HG03064 (cell line): ENCODE measurements at regions not wholly inside any gene's neighbourhood (a gene's known extent, or its start where the extent isn't known, plus 50 kb on each side); places are given as distances from the start of the nearest gene placed in this dataset.
"Not testable (repeated sequence)": the region's sequence is repeated elsewhere in the genome, so short reads cannot be mapped to it uniquely, and the experiment has no call there.

ENCODE experiments used
- ATAC-seq: cut with Tn5 transposase; IDR thresholded peaks from one replicate; pipeline ENCODE4 v1.9.1; 2021; ENCODE audit warnings: low read depth; ENCODE audit not compliant: unreplicated experiment

GRCh38 chr13:90557626-90558025 is 789.9 kb upstream of the MIR17HG start:
- no peak for ATAC-seq

GRCh38 chr13:90562443-90562842 is 785.0 kb upstream of the MIR17HG start:
- no peak for ATAC-seq

GRCh38 chr13:90564096-90564495 is 783.4 kb upstream of the MIR17HG start:
- no peak for ATAC-seq

GRCh38 chr13:90564566-90564965 is 782.9 kb upstream of the MIR17HG start:
- no peak for ATAC-seq

GRCh38 chr13:90565985-90566713 is 781.3 kb upstream of the MIR17HG start:
- ATAC-seq, result no peak

- no peak for ATAC-seq
Observed at GRCh38 chr13:90568165-90568564, 779.3 kb upstream of the MIR17HG start.

GRCh38 chr13:90576067-90576466 is 771.4 kb upstream of the MIR17HG start:
- ATAC-seq, result no peak

GRCh38 chr13:90577726-90578125 is 769.8 kb upstream of the MIR17HG start:
- ATAC-seq, result no peak

GRCh38 chr13:90585392-90585791 is 762.1 kb upstream of the MIR17HG start:
- no peak for ATAC-seq

- ATAC-seq, result no peak
Observed at GRCh38 chr13:90591260-90591926, 756.1 kb upstream of the MIR17HG start.

- no peak for ATAC-seq
Observed at GRCh38 chr13:90591927-90592268, 755.6 kb upstream of the MIR17HG start.

- no peak for ATAC-seq
Observed at GRCh38 chr13:90592943-90593342, 754.5 kb upstream of the MIR17HG start.

- no peak for ATAC-seq
Observed at GRCh38 chr13:90594681-90595080, 752.8 kb upstream of the MIR17HG start.

- ATAC-seq, result no peak
Observed at GRCh38 chr13:90605664-90606063, 741.8 kb upstream of the MIR17HG start.

- not testable (repeated sequence) for ATAC-seq
Observed at GRCh38 chr13:90606921-90607320, 740.6 kb upstream of the MIR17HG start.

- ATAC-seq, result no peak
Observed at GRCh38 chr13:90612391-90612790, 735.1 kb upstream of the MIR17HG start.

- ATAC-seq, result no peak
Observed at GRCh38 chr13:90613076-90613795, 734.3 kb upstream of the MIR17HG start.

GRCh38 chr13:90615236-90615635 is 732.3 kb upstream of the MIR17HG start:
- ATAC-seq, result no peak

- no peak for ATAC-seq
Observed at GRCh38 chr13:90615767-90616166, 731.7 kb upstream of the MIR17HG start.

- ATAC-seq, result no peak
Observed at GRCh38 chr13:90618133-90618532, 729.4 kb upstream of the MIR17HG start.

- no peak for ATAC-seq
Observed at GRCh38 chr13:90622541-90622940, 724.9 kb upstream of the MIR17HG start.
